BLaER1 treated with 17β-estradiol and CSF1 and Interleukin-3, amounts not matched to agents 10 nM and 100 nM (cell line): ENCODE measurements at regions not wholly inside any gene's neighbourhood (a gene's known extent, or its start where the extent isn't known, plus 50 kb on each side); places are given as distances from the start of the nearest gene placed in this dataset.
A peak's percentile ranks its signal among the peaks of the same experiment; 100 is the strongest.
"Not testable (repeated sequence)": the region's sequence is repeated elsewhere in the genome, so short reads cannot be mapped to it uniquely, and the experiment has no call there.

ENCODE experiments used
- H3K27ac ChIP-seq, 11 experiments: shearing (Covaris generic); formaldehyde crosslinking; 2 replicates each; pipeline ENCODE4 v1.8.1; 2022
- H3K27me3 ChIP-seq, 11 experiments: shearing (Covaris generic); formaldehyde crosslinking; 2 replicates each; pipeline ENCODE4 v1.8.1; 2022
- H3K36me3 ChIP-seq, 11 experiments: shearing (Covaris generic); formaldehyde crosslinking; 2 replicates each; pipeline ENCODE4 v1.8.1; 2022
- H3K4me1 ChIP-seq, 10 experiments: shearing (Covaris generic); formaldehyde crosslinking; 2 replicates each; pipeline ENCODE4 v1.8.1; 2022
- H3K4me2 ChIP-seq, 11 experiments: shearing (Covaris generic); formaldehyde crosslinking; 2 replicates each; pipeline ENCODE4 v1.8.1; 2022
- H3K4me3 ChIP-seq, 10 experiments: shearing (Covaris generic); formaldehyde crosslinking; 2 replicates each; pipeline ENCODE4 v1.8.1; 2022
- H3K9ac ChIP-seq, 11 experiments: shearing (Covaris generic); formaldehyde crosslinking; 2 replicates each; pipeline ENCODE4 v1.8.1; 2022
- H3K9me3 ChIP-seq, 11 experiments: shearing (Covaris generic); formaldehyde crosslinking; replicated peaks in 1 of 11; 2 replicates each; pipeline ENCODE4 v1.8.1; 2022
- H4K20me1 ChIP-seq, 11 experiments: shearing (Covaris generic); formaldehyde crosslinking; 2 replicates each; pipeline ENCODE4 v1.8.1; 2022
- Cebpa-rat ChIP-seq, 11 experiments: shearing (Covaris generic); IDR thresholded peaks; 2 replicates each; pipeline ENCODE4 v1.8.1; 2022

DNA sequence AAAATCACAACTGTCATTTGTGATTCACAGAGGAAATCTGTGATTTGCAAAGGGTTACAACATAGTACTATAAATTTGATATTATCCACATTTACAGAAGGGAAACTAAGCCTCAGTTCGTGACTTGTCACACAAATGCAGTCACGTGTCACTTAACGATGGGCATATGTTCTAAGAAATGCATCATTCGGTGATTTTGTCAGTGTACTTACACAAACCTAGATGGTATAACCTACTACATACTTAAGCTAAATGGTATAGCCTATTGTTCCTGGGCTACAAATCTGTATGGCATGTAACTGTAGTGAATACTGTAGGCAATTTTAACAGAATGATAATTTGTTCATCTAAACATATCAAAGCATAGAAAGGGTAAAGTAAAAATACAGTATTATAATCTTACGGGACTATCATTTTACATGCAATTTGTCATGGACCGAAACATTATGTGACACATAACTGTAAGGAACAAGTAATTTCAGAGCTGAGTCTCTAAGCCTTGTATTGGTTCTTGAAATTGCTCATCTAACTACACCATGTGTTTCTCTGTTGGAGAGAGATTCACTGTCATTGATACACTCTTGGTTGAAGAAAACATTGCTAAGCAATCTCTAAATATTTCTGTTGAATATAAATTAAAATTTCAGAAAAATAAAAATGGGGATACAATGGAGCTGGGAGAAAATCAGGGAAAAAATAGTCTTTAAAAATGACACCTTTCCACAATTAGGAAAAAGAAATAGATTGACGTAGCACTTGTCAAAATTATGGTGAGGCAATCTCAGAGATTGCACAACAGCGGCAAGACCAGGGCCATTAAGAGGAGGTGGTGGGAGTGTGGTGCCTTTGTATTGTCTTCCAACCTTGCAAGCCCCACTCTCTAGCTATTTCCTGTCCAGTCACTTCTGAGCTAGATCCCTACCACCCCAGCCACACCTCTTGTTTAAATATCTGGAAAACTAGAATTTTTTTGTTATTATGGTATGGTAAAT, 645.8 kb upstream of the TBL1XR1 start:
- Histone ChIP-seq H3K4me1 (peaks cover 0 to 13% (median 6%) of the 10 kb centered on the region in 10 experiments; a peak in 8 of 20 replicates), H4K20me1 (no peaks in the 10 kb centered on the region), H3K36me3 (no peaks in the 10 kb centered on the region), H3K4me2 (no peak overlapping the region; a peak in 1 of 22 replicates), H3K27me3 (no peaks in the 10 kb centered on the region), H3K9me3 (peaks cover 0 to 85% (median 28%) of the 10 kb centered on the region in 11 experiments; a peak in 16 of 22 replicates), H3K9ac (no peak overlapping the region), H3K27ac (no peak overlapping the region), H3K4me3 (no peak overlapping the region)
- peak in 1 of 11 experiments; percentile 38; a peak in 1 of 22 replicates for TF ChIP-seq Cebpa-rat (IDR thresholded peaks at IDR 0.05)

GRCh38 chr3:177852001-177852807, 654.9 kb upstream of the TBL1XR1 start:
- Histone ChIP-seq H3K4me3 (no peak overlapping the region), H3K27me3 (no peaks in the 10 kb centered on the region), H3K9ac (no peak overlapping the region), H3K9me3 (peaks cover 1 to 44% (median 19%) of the 10 kb centered on the region in 11 experiments; a peak in 13 of 22 replicates), H3K27ac (no peak overlapping the region), H3K36me3 (no peaks in the 10 kb centered on the region), H4K20me1 (no peaks in the 10 kb centered on the region), H3K4me2 (no peak overlapping the region), H3K4me1 (no peaks in the 10 kb centered on the region)
- TF ChIP-seq Cebpa-rat (IDR thresholded peaks at IDR 0.05), result no peak

GRCh38 chr3:177855021-177855420, 657.7 kb upstream of the TBL1XR1 start:
- peaks cover 24 to 62% (median 43%) of the 10 kb centered on the region in 11 experiments for H3K9me3 ChIP-seq

GRCh38 chr3:177860184-177860583, 662.9 kb upstream of the TBL1XR1 start:
- no peak for TF ChIP-seq Cebpa-rat (IDR thresholded peaks at IDR 0.05)
- no peak overlapping the region for H3K9ac ChIP-seq

More at GRCh38 chr3:177855021-177855420, 657.7 kb upstream of the TBL1XR1 start:
- no peaks in the 10 kb centered on the region for H4K20me1 ChIP-seq
- H3K4me3 ChIP-seq, result no peak overlapping the region
- no peaks in the 10 kb centered on the region for H3K4me1 ChIP-seq
- H3K27ac ChIP-seq, result no peak overlapping the region
- no peak overlapping the region for H3K4me2 ChIP-seq
- H3K9ac ChIP-seq, result no peak overlapping the region
- no peaks in the 10 kb centered on the region for H3K27me3 ChIP-seq
- no peak for TF ChIP-seq Cebpa-rat (IDR thresholded peaks at IDR 0.05)
- no peaks in the 10 kb centered on the region for H3K36me3 ChIP-seq

GRCh38 chr3:177862962-177863491, 665.7 kb upstream of the TBL1XR1 start:
- H3K9me3 ChIP-seq, result peaks cover 82 to 96% (median 90%) of the 10 kb centered on the region in 11 experiments
- no peak overlapping the region for H3K27ac ChIP-seq
- no peaks in the 10 kb centered on the region for H3K4me1 ChIP-seq
- H3K36me3 ChIP-seq, result peaks cover 0 to 22% (median 0%) of the 10 kb centered on the region in 11 experiments; a peak in 4 of 22 replicates
- no peak overlapping the region for H3K9ac ChIP-seq
- no peak overlapping the region for H3K4me2 ChIP-seq
- no peak for TF ChIP-seq Cebpa-rat (IDR thresholded peaks at IDR 0.05)
- no peaks in the 10 kb centered on the region for H3K27me3 ChIP-seq
- H3K4me3 ChIP-seq, result no peak overlapping the region; a peak in 1 of 20 replicates
- no peaks in the 10 kb centered on the region for H4K20me1 ChIP-seq

More at GRCh38 chr3:177860184-177860583, 662.9 kb upstream of the TBL1XR1 start:
- H3K27ac ChIP-seq, result no peak overlapping the region
- H3K27me3 ChIP-seq, result no peaks in the 10 kb centered on the region
- H3K36me3 ChIP-seq, result peaks cover 0 to 14% (median 0%) of the 10 kb centered on the region in 11 experiments; a peak in 3 of 22 replicates
- 0 out of 20 replicates have a peak overlapping the region, but pooled peaks of 1 of the 10 experiments have one; percentile 7 for H3K4me3 ChIP-seq
- H3K4me2 ChIP-seq, result no peak overlapping the region
- peaks cover 61 to 89% (median 81%) of the 10 kb centered on the region in 11 experiments for H3K9me3 ChIP-seq
- H3K4me1 ChIP-seq, result no peaks in the 10 kb centered on the region
- no peaks in the 10 kb centered on the region for H4K20me1 ChIP-seq

GRCh38 chr3:177871267-177871666, 665.0 kb upstream of the KCNMB2 start:
- H3K9me3 ChIP-seq, result peaks cover 52 to 72% (median 64%) of the 10 kb centered on the region in 11 experiments

GRCh38 chr3:177878192-177878591, 658.0 kb upstream of the KCNMB2 start:
- H3K36me3 ChIP-seq, result peaks cover 0 to 11% (median 0%) of the 10 kb centered on the region in 11 experiments; a peak in 2 of 22 replicates
- peaks cover 10 to 93% (median 51%) of the 10 kb centered on the region in 10 experiments for H3K4me1 ChIP-seq
- peaks cover 0 to 35% (median 23%) of the 10 kb centered on the region in 11 experiments; a peak in 15 of 22 replicates for H3K9me3 ChIP-seq
- peak overlapping the region in 4 of 11 experiments; percentile 21 to 78 (median 62); a peak in 4 of 22 replicates for H3K4me2 ChIP-seq
- H3K27me3 ChIP-seq, result no peaks in the 10 kb centered on the region
- peak overlapping the region in 1 of 11 experiments; percentile 14; a peak in 1 of 22 replicates for H3K27ac ChIP-seq
- H4K20me1 ChIP-seq, result no peaks in the 10 kb centered on the region
- no peak for TF ChIP-seq Cebpa-rat (IDR thresholded peaks at IDR 0.05)
- H3K4me3 ChIP-seq, result no peak overlapping the region
- H3K9ac ChIP-seq, result no peak overlapping the region

More at GRCh38 chr3:177871267-177871666, 665.0 kb upstream of the KCNMB2 start:
- H3K4me3 ChIP-seq, H3K27me3 ChIP-seq, H3K9ac ChIP-seq, H4K20me1 ChIP-seq, H3K4me2 ChIP-seq, H3K27ac ChIP-seq, H3K36me3 ChIP-seq: not testable (repeated sequence)
- H3K4me1 ChIP-seq, result peaks cover 5 to 24% (median 15%) of the 10 kb centered on the region in 10 experiments; a peak in 19 of 20 replicates

- Histone ChIP-seq H3K4me3 (no peak overlapping the region), H3K27me3 (no peaks in the 10 kb centered on the region), H3K9ac (no peak overlapping the region), H4K20me1 (no peaks in the 10 kb centered on the region), H3K27ac (no peak overlapping the region), H3K9me3 (peaks cover 0 to 28% (median 16%) of the 10 kb centered on the region in 11 experiments; a peak in 15 of 22 replicates), H3K36me3 (peaks cover 0 to 11% (median 0%) of the 10 kb centered on the region in 11 experiments; a peak in 2 of 22 replicates), H3K4me2 (no peak overlapping the region; a peak in 1 of 22 replicates), H3K4me1 (peaks cover 18 to 99% (median 59%) of the 10 kb centered on the region in 10 experiments)
- no peak for TF ChIP-seq Cebpa-rat (IDR thresholded peaks at IDR 0.05)
Observed at GRCh38 chr3:177878957-177879356, 657.3 kb upstream of the KCNMB2 start.
